ENCODE measurements at regions not wholly inside any gene's neighbourhood (a gene's known extent, or its start where the extent isn't known, plus 50 kb on each side); places are given as distances from the start of the nearest gene placed in this dataset.
A peak's percentile ranks its signal among the peaks of the same experiment; 100 is the strongest.
"Not testable (repeated sequence)": the region's sequence is repeated elsewhere in the genome, so short reads cannot be mapped to it uniquely, and the experiment has no call there.

- Mint-ChIP-seq H3K27ac (no peak overlapping the region), H3K9me3 (no peaks in the 10 kb centered on the region), H3K27me3 (peaks cover 99% of the 10 kb centered on the region), H3K4me3 (peak overlapping the region; percentile 5), H3K36me3 (ENCODE audit: low read depth) (no peaks in the 10 kb centered on the region), H3K4me1 (ENCODE audit: low read depth) (peaks cover 39% of the 10 kb centered on the region)
Measured at GRCh38 chr1:147077936-147078605, 94.2 kb downstream of the PRKAB2 start.

GRCh38 chr1:147077523-147077922, 94.7 kb downstream of the PRKAB2 start:
- H3K4me1 Mint-ChIP-seq (ENCODE audit: low read depth): peaks cover 43% of the 10 kb centered on the region
- no peaks in the 10 kb centered on the region for H3K9me3 Mint-ChIP-seq
- H3K27me3 Mint-ChIP-seq: peaks cover 99% of the 10 kb centered on the region
- H3K36me3 Mint-ChIP-seq (ENCODE audit: low read depth): no peaks in the 10 kb centered on the region
- no peak overlapping the region for H3K27ac Mint-ChIP-seq
- H3K4me3 Mint-ChIP-seq: no peak overlapping the region

GRCh38 chr1:147077081-147077480, 95.2 kb downstream of the PRKAB2 start:
- H3K36me3 Mint-ChIP-seq (ENCODE audit: low read depth): no peaks in the 10 kb centered on the region
- no peak overlapping the region for H3K27ac Mint-ChIP-seq
- no peaks in the 10 kb centered on the region for H3K9me3 Mint-ChIP-seq
- peaks cover 43% of the 10 kb centered on the region for H3K4me1 Mint-ChIP-seq (ENCODE audit: low read depth)
- no peak overlapping the region for H3K4me3 Mint-ChIP-seq
- H3K27me3 Mint-ChIP-seq: peaks cover 98% of the 10 kb centered on the region

- H3K36me3 Mint-ChIP-seq (ENCODE audit: low read depth): no peaks in the 10 kb centered on the region
- peaks cover 98% of the 10 kb centered on the region for H3K27me3 Mint-ChIP-seq
- H3K4me1 Mint-ChIP-seq (ENCODE audit: low read depth): peaks cover 43% of the 10 kb centered on the region
- no peak overlapping the region for H3K4me3 Mint-ChIP-seq
- no peaks in the 10 kb centered on the region for H3K9me3 Mint-ChIP-seq
- H3K27ac Mint-ChIP-seq: no peak overlapping the region
Measured at GRCh38 chr1:147076442-147076841, 95.8 kb downstream of the PRKAB2 start.

GRCh38 chr1:147072482-147073432, 99.5 kb downstream of the PRKAB2 start:
- Mint-ChIP-seq H3K9me3 (no peaks in the 10 kb centered on the region), H3K27ac (no peak overlapping the region), H3K4me1 (ENCODE audit: low read depth) (peaks cover 18% of the 10 kb centered on the region), H3K27me3 (peaks cover 79% of the 10 kb centered on the region), H3K4me3 (peak overlapping the region; percentile 79), H3K36me3 (ENCODE audit: low read depth) (no peaks in the 10 kb centered on the region)

GRCh38 chr1:147071142-147071541, 101.1 kb downstream of the PRKAB2 start:
- Mint-ChIP-seq H3K4me1 (ENCODE audit: low read depth) (peaks cover 18% of the 10 kb centered on the region), H3K36me3 (ENCODE audit: low read depth) (no peaks in the 10 kb centered on the region), H3K27ac (no peak overlapping the region), H3K9me3 (no peaks in the 10 kb centered on the region), H3K4me3 (no peak overlapping the region), H3K27me3 (peaks cover 68% of the 10 kb centered on the region)

GRCh38 chr1:147062956-147063355, 109.3 kb downstream of the PRKAB2 start:
- H3K9me3 Mint-ChIP-seq: no peaks in the 10 kb centered on the region
- H3K4me1 Mint-ChIP-seq (ENCODE audit: low read depth): no peaks in the 10 kb centered on the region
- no peak overlapping the region for H3K27ac Mint-ChIP-seq
- H3K4me3 Mint-ChIP-seq: no peak overlapping the region
- peaks cover 22% of the 10 kb centered on the region for H3K27me3 Mint-ChIP-seq
- no peaks in the 10 kb centered on the region for H3K36me3 Mint-ChIP-seq (ENCODE audit: low read depth)

- H3K9me3 Mint-ChIP-seq; H3K4me1 Mint-ChIP-seq (ENCODE audit: low read depth); H3K36me3 Mint-ChIP-seq (ENCODE audit: low read depth); H3K4me3 Mint-ChIP-seq; H3K27ac Mint-ChIP-seq: not testable (repeated sequence)
- peaks cover 28% of the 10 kb centered on the region for H3K27me3 Mint-ChIP-seq
Measured at GRCh38 chr1:147061880-147062279, 110.4 kb downstream of the PRKAB2 start.

- no peak overlapping the region for H3K4me3 Mint-ChIP-seq
- peaks cover 8% of the 10 kb centered on the region for H3K4me1 Mint-ChIP-seq (ENCODE audit: low read depth)
- no peaks in the 10 kb centered on the region for H3K36me3 Mint-ChIP-seq (ENCODE audit: low read depth)
- peaks cover 18% of the 10 kb centered on the region for H3K27me3 Mint-ChIP-seq
- H3K27ac Mint-ChIP-seq: no peak overlapping the region
- H3K9me3 Mint-ChIP-seq: no peaks in the 10 kb centered on the region
Measured at GRCh38 chr1:147053269-147053668, 115.1 kb downstream of the NBPF12 start.

- no peak overlapping the region for H3K27ac Mint-ChIP-seq
- no peaks in the 10 kb centered on the region for H3K9me3 Mint-ChIP-seq
- H3K4me1 Mint-ChIP-seq (ENCODE audit: low read depth): peaks cover 12% of the 10 kb centered on the region
- no peak overlapping the region for H3K4me3 Mint-ChIP-seq
- H3K36me3 Mint-ChIP-seq (ENCODE audit: low read depth): no peaks in the 10 kb centered on the region
- peaks cover 14% of the 10 kb centered on the region for H3K27me3 Mint-ChIP-seq
Measured at GRCh38 chr1:147052677-147053076, 114.6 kb downstream of the NBPF12 start.

- H3K4me1 Mint-ChIP-seq (ENCODE audit: low read depth): peaks cover 14% of the 10 kb centered on the region
- no peaks in the 10 kb centered on the region for H3K9me3 Mint-ChIP-seq
- peaks cover 11% of the 10 kb centered on the region for H3K27me3 Mint-ChIP-seq
- H3K4me3 Mint-ChIP-seq: no peak overlapping the region
- H3K36me3 Mint-ChIP-seq (ENCODE audit: low read depth): no peaks in the 10 kb centered on the region
- H3K27ac Mint-ChIP-seq: no peak overlapping the region
Measured at GRCh38 chr1:147052143-147052542, 114.0 kb downstream of the NBPF12 start.

- no peaks in the 10 kb centered on the region for H3K9me3 Mint-ChIP-seq
- H3K36me3 Mint-ChIP-seq (ENCODE audit: low read depth): no peaks in the 10 kb centered on the region
- H3K27ac Mint-ChIP-seq: no peak overlapping the region
- H3K4me3 Mint-ChIP-seq: no peak overlapping the region
- peaks cover 24% of the 10 kb centered on the region for H3K4me1 Mint-ChIP-seq (ENCODE audit: low read depth)
- peaks cover 11% of the 10 kb centered on the region for H3K27me3 Mint-ChIP-seq
Measured at GRCh38 chr1:147051136-147051535, 113.0 kb downstream of the NBPF12 start.

GRCh38 chr1:147050654-147051053, 112.5 kb downstream of the NBPF12 start:
- no peaks in the 10 kb centered on the region for H3K9me3 Mint-ChIP-seq
- H3K36me3 Mint-ChIP-seq (ENCODE audit: low read depth): no peaks in the 10 kb centered on the region
- no peak overlapping the region for H3K4me3 Mint-ChIP-seq
- peaks cover 29% of the 10 kb centered on the region for H3K4me1 Mint-ChIP-seq (ENCODE audit: low read depth)
- no peak overlapping the region for H3K27ac Mint-ChIP-seq
- peaks cover 11% of the 10 kb centered on the region for H3K27me3 Mint-ChIP-seq

- not testable (repeated sequence) for H3K36me3 Mint-ChIP-seq (ENCODE audit: low read depth); H3K27me3 Mint-ChIP-seq; H3K9me3 Mint-ChIP-seq
- peak overlapping the region; percentile 74 for H3K27ac Mint-ChIP-seq
- peaks cover 36% of the 10 kb centered on the region for H3K4me1 Mint-ChIP-seq (ENCODE audit: low read depth)
- peak overlapping the region; percentile 62 for H3K4me3 Mint-ChIP-seq
Measured at GRCh38 chr1:147046863-147047394, 108.8 kb downstream of the NBPF12 start.

GRCh38 chr1:147046189-147046862, 108.2 kb downstream of the NBPF12 start:
- Mint-ChIP-seq H3K9me3 (peaks cover 5% of the 10 kb centered on the region), H3K27ac (peak overlapping the region; percentile 74), H3K4me3 (peak overlapping the region; percentile 62), H3K4me1 (ENCODE audit: low read depth) (peaks cover 36% of the 10 kb centered on the region), H3K36me3 (ENCODE audit: low read depth) (peaks cover 3% of the 10 kb centered on the region), H3K27me3 (no peaks in the 10 kb centered on the region)

All from stimulated activated naive CD8-positive, alpha-beta T cell treated with anti-CD3 and anti-CD28 coated beads, Interleukin-15, Interleukin-2, amounts not matched to agents 100 ng/mL and 50 ng/mL, for 24 hours (primary cell).